Lower leg skin (tissue), 3 donors: ENCODE measurements at regions not wholly inside any gene's neighbourhood (a gene's known extent, or its start where the extent isn't known, plus 50 kb on each side); places are given as distances from the start of the nearest gene placed in this dataset.

ENCODE experiments used
- CTCF ChIP-seq, 3 donors: fragments of 450-650 bp; IDR thresholded peaks; one replicate each; pipeline ENCODE4 v1.5.1; 2016; ENCODE audit warnings: antibody characterized with exemption in 3 of 3, mild to moderate bottlenecking in 3 of 3, moderate library complexity in 2 of 3
- POLR2A ChIP-seq, 2 donors: fragments of 450-650 bp; IDR thresholded peaks; one replicate each; pipeline ENCODE4 v1.6.1; 2016 to 2017; ENCODE audit warnings: antibody characterized with exemption in 2 of 2, mild to moderate bottlenecking in 1 of 2, moderate library complexity in 1 of 2

- TF ChIP-seq CTCF (IDR thresholded peaks at IDR 0.05) (no peak), POLR2A (IDR thresholded peaks at IDR 0.05) (no peak)
These were observed 495.6 kb downstream of the DNAH5 start for GRCh38 chr5:13448843-13449242.
